GM06990 (cell line): ENCODE measurements at regions not wholly inside any gene's neighbourhood (a gene's known extent, or its start where the extent isn't known, plus 50 kb on each side); places are given as distances from the start of the nearest gene placed in this dataset.
A peak's percentile ranks its signal among the peaks of the same experiment; 100 is the strongest.

Source experiments
- DNase-seq: peaks from one replicate; pipeline ENCODE4 v3.0.0-alpha.2; 2011; ENCODE audit not compliant: insufficient read length; ENCODE audit errors: extremely low read depth
- H3K27me3 ChIP-seq: replicated peaks from 2 replicates; pipeline ENCODE4 v1.6.0; 2011; ENCODE audit warnings: low read length; ENCODE audit not compliant: control insufficient read depth, insufficient read depth
- H3K36me3 ChIP-seq: 2 replicates; pipeline ENCODE4 v1.5.1; 2011; ENCODE audit warnings: low read length; ENCODE audit not compliant: control insufficient read depth, insufficient read depth
- H3K4me3 ChIP-seq: replicated peaks from 2 replicates; pipeline ENCODE4 v1.5.1; 2011; ENCODE audit warnings: low read depth, mild to moderate bottlenecking, control low read depth, low read length
- TF ChIP-seq, protein P1 (sequence below): IDR thresholded peaks from 2 replicates; pipeline ENCODE4 v1.5.1; 2011; ENCODE audit warnings: low read length, control low read depth, mild to moderate bottlenecking, inconsistent platforms; ENCODE audit not compliant: insufficient read depth, poor library complexity, severe bottlenecking

DNA sequence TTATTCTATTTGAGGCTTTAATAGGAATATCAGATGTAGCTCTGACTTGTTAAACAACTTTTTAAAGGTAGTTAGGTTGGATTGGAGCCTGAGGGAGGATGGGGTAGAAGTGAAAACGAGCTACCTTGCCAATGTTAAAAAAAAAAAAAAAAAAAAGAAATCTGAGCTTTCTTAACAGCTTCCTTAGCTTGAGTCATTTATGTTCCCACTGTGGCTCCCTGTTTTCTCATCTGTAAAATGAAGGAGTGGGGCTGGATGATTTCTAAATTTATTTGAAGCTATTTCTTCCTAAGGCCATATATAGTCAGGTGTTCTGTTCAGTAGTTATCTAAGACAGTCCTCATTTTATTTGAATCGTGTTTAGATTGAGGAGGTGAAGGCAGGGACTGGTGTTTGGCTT lies 105.7 kb downstream of the EDEM1 start:
- Histone ChIP-seq H3K4me3 (no peak overlapping the region), H3K27me3 (no peaks in the 10 kb centered on the region), H3K36me3 (no peaks in the 10 kb centered on the region)
- TF ChIP-seq, protein P1, sequence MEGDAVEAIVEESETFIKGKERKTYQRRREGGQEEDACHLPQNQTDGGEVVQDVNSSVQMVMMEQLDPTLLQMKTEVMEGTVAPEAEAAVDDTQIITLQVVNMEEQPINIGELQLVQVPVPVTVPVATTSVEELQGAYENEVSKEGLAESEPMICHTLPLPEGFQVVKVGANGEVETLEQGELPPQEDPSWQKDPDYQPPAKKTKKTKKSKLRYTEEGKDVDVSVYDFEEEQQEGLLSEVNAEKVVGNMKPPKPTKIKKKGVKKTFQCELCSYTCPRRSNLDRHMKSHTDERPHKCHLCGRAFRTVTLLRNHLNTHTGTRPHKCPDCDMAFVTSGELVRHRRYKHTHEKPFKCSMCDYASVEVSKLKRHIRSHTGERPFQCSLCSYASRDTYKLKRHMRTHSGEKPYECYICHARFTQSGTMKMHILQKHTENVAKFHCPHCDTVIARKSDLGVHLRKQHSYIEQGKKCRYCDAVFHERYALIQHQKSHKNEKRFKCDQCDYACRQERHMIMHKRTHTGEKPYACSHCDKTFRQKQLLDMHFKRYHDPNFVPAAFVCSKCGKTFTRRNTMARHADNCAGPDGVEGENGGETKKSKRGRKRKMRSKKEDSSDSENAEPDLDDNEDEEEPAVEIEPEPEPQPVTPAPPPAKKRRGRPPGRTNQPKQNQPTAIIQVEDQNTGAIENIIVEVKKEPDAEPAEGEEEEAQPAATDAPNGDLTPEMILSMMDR, result no peak
- DNase-seq, result no peak

DNA sequence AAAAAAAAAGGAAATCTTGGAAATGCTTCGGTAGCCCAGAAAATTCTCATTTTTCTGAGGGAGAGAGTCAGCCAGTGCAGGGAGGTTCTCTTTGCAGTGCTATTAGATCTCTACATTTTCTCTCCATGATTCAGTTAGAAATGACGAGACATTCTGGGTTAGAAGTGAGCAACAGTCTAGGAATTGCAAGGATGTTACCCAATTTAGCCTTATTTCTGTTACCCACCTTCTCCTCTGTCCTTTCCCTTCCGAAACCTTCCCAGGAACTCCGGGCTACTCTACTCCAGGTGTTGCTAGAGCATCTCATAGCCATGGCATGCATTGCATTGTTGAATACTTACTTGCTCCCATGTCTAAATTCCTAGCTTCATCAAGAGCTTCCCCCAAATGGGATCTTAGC lies 106.8 kb downstream of the EDEM1 start:
- TF ChIP-seq, protein P1, result no peak
- DNase-seq, result no peak
- Histone ChIP-seq H3K36me3 (no peaks in the 10 kb centered on the region), H3K27me3 (no peaks in the 10 kb centered on the region), H3K4me3 (no peak overlapping the region)

DNA sequence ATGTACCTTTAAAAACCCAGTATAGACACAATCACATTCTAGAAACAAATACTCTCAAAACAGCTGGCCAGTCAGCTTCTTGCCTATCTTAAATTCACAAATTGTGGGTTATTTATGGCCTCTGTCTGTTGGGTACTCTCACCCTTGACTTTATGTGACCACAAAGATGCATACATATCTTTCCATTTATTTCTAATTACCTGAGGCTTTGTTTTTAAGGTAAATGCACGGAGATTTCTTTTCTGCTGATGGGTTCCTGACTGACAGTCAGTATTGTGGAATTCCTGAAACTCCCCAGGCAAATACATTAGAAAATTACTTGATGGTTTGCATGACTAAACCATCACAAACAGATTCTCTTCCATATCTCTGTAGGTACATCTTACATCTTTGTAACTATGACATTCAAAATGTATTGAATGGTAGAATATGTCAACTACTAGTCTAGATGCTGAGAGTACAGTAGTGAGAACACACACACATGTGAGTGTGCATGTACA lies 107.7 kb downstream of the EDEM1 start:
- TF ChIP-seq, protein P1, result no peak
- no peaks in the 10 kb centered on the region for H3K27me3 ChIP-seq
- H3K36me3 ChIP-seq, result no peaks in the 10 kb centered on the region
- H3K4me3 ChIP-seq, result no peak overlapping the region
- DNase-seq, result no peak

DNA sequence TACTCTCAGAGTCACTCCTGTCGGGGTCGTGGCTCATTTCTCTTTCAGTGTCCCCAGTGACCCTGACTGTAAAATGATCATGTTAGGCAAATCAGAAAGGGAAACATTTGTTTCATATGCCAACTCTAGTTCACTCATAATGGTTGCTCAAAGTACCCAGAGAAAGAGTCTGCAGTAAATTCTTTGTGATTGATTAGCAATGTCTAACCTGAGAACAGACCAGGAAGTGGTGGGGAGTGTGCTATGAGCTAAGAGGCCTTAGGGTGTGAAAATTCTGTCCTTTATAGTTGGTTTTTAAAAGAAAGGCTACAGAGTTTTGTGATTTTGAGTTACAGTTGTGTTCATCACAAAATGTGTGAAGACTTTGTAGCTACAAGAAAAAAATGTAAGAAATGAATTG lies 108.9 kb downstream of the EDEM1 start:
- no peaks in the 10 kb centered on the region for H3K27me3 ChIP-seq
- H3K4me3 ChIP-seq, result no peak overlapping the region
- no peak for DNase-seq
- TF ChIP-seq, protein P1, result no peak
- H3K36me3 ChIP-seq, result no peaks in the 10 kb centered on the region

DNA sequence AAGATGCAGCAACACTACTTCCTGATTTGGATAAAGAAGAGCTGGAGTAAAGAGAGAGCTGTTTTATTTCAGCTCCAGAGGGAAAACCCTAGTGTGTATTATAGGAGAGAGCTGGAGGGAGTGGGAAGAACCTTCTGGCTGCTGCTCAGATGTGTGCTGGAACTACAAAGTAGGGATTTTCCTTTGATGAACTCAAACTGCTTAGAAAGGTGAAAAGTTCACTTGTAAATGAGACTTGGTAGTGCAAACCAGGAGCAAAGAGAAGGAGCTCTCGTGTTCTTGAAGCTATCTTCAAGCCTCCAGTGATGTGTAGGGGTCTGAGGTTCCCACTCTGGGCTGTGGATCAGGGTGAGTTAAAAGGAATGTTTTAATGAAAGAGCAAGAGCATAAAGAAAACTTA lies 110.4 kb downstream of the EDEM1 start:
- no peak overlapping the region for H3K4me3 ChIP-seq
- H3K36me3 ChIP-seq, result no peaks in the 10 kb centered on the region
- H3K27me3 ChIP-seq, result no peaks in the 10 kb centered on the region
- no peak for DNase-seq
- TF ChIP-seq, protein P1, result no peak

DNA sequence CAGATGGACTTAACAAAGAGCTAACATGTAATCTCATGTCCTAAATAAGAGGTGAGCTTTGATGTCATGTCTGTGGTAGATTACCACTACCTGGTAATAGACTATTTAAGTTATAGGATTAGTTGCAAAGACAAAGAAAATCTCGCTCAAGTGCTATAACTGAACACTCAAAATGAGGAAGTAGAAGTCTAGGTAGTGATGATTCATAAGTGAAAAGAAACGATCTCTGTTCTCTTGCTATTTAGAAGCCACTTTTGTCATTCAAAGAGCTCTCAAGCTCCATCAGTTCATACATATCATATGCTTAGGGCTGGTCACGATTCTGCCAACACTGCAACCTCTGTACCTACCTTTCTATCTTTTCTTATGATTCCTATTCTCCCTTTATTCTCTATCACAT lies 110.9 kb downstream of the EDEM1 start:
- DNase-seq, result peak; percentile 72
- Histone ChIP-seq H3K27me3 (no peaks in the 10 kb centered on the region), H3K4me3 (no peak overlapping the region), H3K36me3 (no peaks in the 10 kb centered on the region)
- TF ChIP-seq, protein P1, result no peak
